DMS 273 treated with DMSO at 0.1 percent for 48 hours (cell line): ENCODE measurements at regions not wholly inside any gene's neighbourhood (a gene's known extent, or its start where the extent isn't known, plus 50 kb on each side); places are given as distances from the start of the nearest gene placed in this dataset.

ENCODE experiments used
- DNase-seq: peaks from one replicate; lab custom pipeline; 2025; lab: John Stamatoyannopoulos, UW

GRCh38 chrX:138287205-138287877 is 424.2 kb downstream of the FGF13 start:
- no peak for DNase-seq

GRCh38 chrX:138294951-138295350 is 416.6 kb downstream of the FGF13 start:
- DNase-seq: no peak

GRCh38 chrX:138298268-138298667 is 413.2 kb downstream of the FGF13 start:
- DNase-seq: no peak

GRCh38 chrX:138345801-138346200 is 365.7 kb downstream of the FGF13 start:
- DNase-seq: no peak

- DNase-seq: no peak
Measured at GRCh38 chrX:138349351-138349750, 362.2 kb downstream of the FGF13 start.

- DNase-seq: no peak
Measured at GRCh38 chrX:138378876-138379275, 332.6 kb downstream of the FGF13 start.

GRCh38 chrX:138408101-138408500 is 303.4 kb downstream of the FGF13 start:
- DNase-seq: no peak

GRCh38 chrX:138411048-138411447 is 300.5 kb downstream of the FGF13 start:
- no peak for DNase-seq
